ENCODE measurements at regions not wholly inside any gene's neighbourhood (a gene's known extent, or its start where the extent isn't known, plus 50 kb on each side); places are given as distances from the start of the nearest gene placed in this dataset.

- H3K27ac ChIP-seq = no peak overlapping the region
- TF ChIP-seq ZFX (IDR thresholded peaks at IDR 0.05; ENCODE audit: borderline replicate concordance) = no peak
- TF ChIP-seq CTCF (IDR thresholded peaks at IDR 0.05) = no peak
Measured at GRCh38 chr1:73781251-73781650, 416.7 kb downstream of the LRRIQ3 start.

- TF ChIP-seq ZFX (IDR thresholded peaks at IDR 0.05; ENCODE audit: borderline replicate concordance) (no peak), CTCF (IDR thresholded peaks at IDR 0.05) (no peak)
Measured at GRCh38 chr1:73778471-73778870, 419.5 kb downstream of the LRRIQ3 start.

GRCh38 chr1:73775896-73776295, 422.1 kb downstream of the LRRIQ3 start:
- TF ChIP-seq CTCF (IDR thresholded peaks at IDR 0.05) (no peak), ZFX (IDR thresholded peaks at IDR 0.05; ENCODE audit: borderline replicate concordance) (no peak)
- H3K27ac ChIP-seq = no peak overlapping the region

More at GRCh38 chr1:73778471-73778870, 419.5 kb downstream of the LRRIQ3 start:
- H3K27ac ChIP-seq = no peak overlapping the region

GRCh38 chr1:73772941-73773340, 425.0 kb downstream of the LRRIQ3 start:
- H3K27ac ChIP-seq = no peak overlapping the region
- TF ChIP-seq CTCF (IDR thresholded peaks at IDR 0.05) (no peak), ZFX (IDR thresholded peaks at IDR 0.05; ENCODE audit: borderline replicate concordance) (no peak)

GRCh38 chr1:73771396-73771795, 426.6 kb downstream of the LRRIQ3 start:
- no peak for TF ChIP-seq CTCF (IDR thresholded peaks at IDR 0.05)
- TF ChIP-seq ZFX (IDR thresholded peaks at IDR 0.05; ENCODE audit: borderline replicate concordance) = no peak
- no peak overlapping the region for H3K27ac ChIP-seq

GRCh38 chr1:73770109-73770905, 427.7 kb downstream of the LRRIQ3 start:
- TF ChIP-seq CTCF (IDR thresholded peaks at IDR 0.05) = no peak
- no peak for TF ChIP-seq ZFX (IDR thresholded peaks at IDR 0.05; ENCODE audit: borderline replicate concordance)
- no peak overlapping the region for H3K27ac ChIP-seq

GRCh38 chr1:73766786-73767348, 431.1 kb downstream of the LRRIQ3 start:
- TF ChIP-seq ZFX (IDR thresholded peaks at IDR 0.05; ENCODE audit: borderline replicate concordance) (no peak), CTCF (IDR thresholded peaks at IDR 0.05) (no peak)
- H3K27ac ChIP-seq = no peak overlapping the region

Data from 22Rv1 (cell line).